ENCODE measurements at regions not wholly inside any gene's neighbourhood (a gene's known extent, or its start where the extent isn't known, plus 50 kb on each side); places are given as distances from the start of the nearest gene placed in this dataset.

- TF ChIP-seq, protein P1, sequence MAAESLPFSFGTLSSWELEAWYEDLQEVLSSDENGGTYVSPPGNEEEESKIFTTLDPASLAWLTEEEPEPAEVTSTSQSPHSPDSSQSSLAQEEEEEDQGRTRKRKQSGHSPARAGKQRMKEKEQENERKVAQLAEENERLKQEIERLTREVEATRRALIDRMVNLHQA (CRISPR knock-in tag; IDR thresholded peaks at IDR 0.05): no peak
These were observed 695.6 kb upstream of the PCDH7 start (continued) for GRCh38 chr4:30024526-30024925.

GRCh38 chr4:30028826-30029225, 691.3 kb upstream of the PCDH7 start:
- DNase-seq (ENCODE audit: low spot score) (no peak), FAIRE-seq (no peak), ATAC-seq (no peak)
- H3K27me3 ChIP-seq (ENCODE audit: control insufficient read depth in 1 of 2, insufficient read depth in 2 of 2, low read length in 2 of 2): no peaks in the 10 kb centered on the region
- no peak overlapping the region for H3K9ac ChIP-seq (ENCODE audit: insufficient read depth, low read depth, low read length)
- no TSS peak for BruUV-seq (replicated peaks)
- in situ Hi-C loops (cut with HindIII; ENCODE audit: extremely low pct_ligation_motif_present, low pct_unique_long_range_greater_than_20kb) (no loop called here), intact Hi-C loops (cut with micrococcal nuclease; ENCODE audit: unreplicated experiment) (no loop called here)
- H3K27ac ChIP-seq (ENCODE audit: extremely low read length, insufficient read depth, low read length): no peak overlapping the region
- ChIA-PET CTCF (ENCODE audit: low intra/inter-chr PET ratio, low total read pairs) (no interaction called here), POLR2A (no interaction called here)
- H3K36me3 ChIP-seq (replicated peaks in 1 of 2; ENCODE audit: control insufficient read depth in 1 of 2, insufficient read depth in 2 of 2, low read length in 2 of 2): no peaks in the 10 kb centered on the region
- H3K9me3 ChIP-seq (ENCODE audit: low read length): peaks cover 66% of the 10 kb centered on the region
- H3K4me1 ChIP-seq (ENCODE audit: insufficient read depth, low read length): no peaks in the 10 kb centered on the region
- no peaks in the 10 kb centered on the region for H4K20me1 ChIP-seq (ENCODE audit: insufficient read depth, low read length)
- no peak overlapping the region for H2AFZ ChIP-seq (ENCODE audit: low read length)
- H3K4me3 ChIP-seq (replicated peaks in 1 of 3; ENCODE audit: insufficient read depth in 1 of 3, low read depth in 2 of 3, low read length in 3 of 3): no peak overlapping the region
- H3K79me2 ChIP-seq (ENCODE audit: insufficient read depth, low read length): no peaks in the 10 kb centered on the region
- H3K4me2 ChIP-seq (ENCODE audit: low read depth, low read length): no peak overlapping the region
- no peak for TF ChIP-seq NFE2L1 (CRISPR knock-in tag; IDR thresholded peaks at IDR 0.05; ENCODE audit: borderline replicate concordance)
- no peak for TF ChIP-seq ZNF451 (CRISPR knock-in tag; IDR thresholded peaks at IDR 0.05)
- no peak for TF ChIP-seq ZMYM3 (CRISPR knock-in tag; IDR thresholded peaks at IDR 0.05)
- no peak for TF ChIP-seq TRAFD1 (CRISPR knock-in tag; IDR thresholded peaks at IDR 0.05; ENCODE audit: borderline replicate concordance)
- no peak for TF ChIP-seq GFI1 (CRISPR knock-in tag; IDR thresholded peaks at IDR 0.05; ENCODE audit: borderline replicate concordance)
